ENCODE measurements at regions not wholly inside any gene's neighbourhood (a gene's known extent, or its start where the extent isn't known, plus 50 kb on each side); places are given as distances from the start of the nearest gene placed in this dataset.

GRCh38 chr2:8517850-8518498 is 163.9 kb upstream of the ID2 start:
- no peaks in the 10 kb centered on the region for H4K20me1 ChIP-seq (ENCODE audit: insufficient read depth, low read length)
- 96% methylated on average over 12 of the region's 16 CpGs for WGBS (ENCODE audit: insufficient coverage)

GRCh38 chr2:8518979-8519668 is 162.7 kb upstream of the ID2 start:
- Mint-ChIP-seq H3K27ac (peak overlapping the region in 6 of 7 donors; percentile 47 to 74 (median 54)), H3K27me3 (ENCODE audit: low read depth in 3 of 3) (peaks cover 0 to 1% (median 0%) of the 10 kb centered on the region in 3 donors), H3K36me3 (peaks cover 0 to 5% of the 10 kb centered on the region in 2 donors), H3K9me3 (peaks cover 0 to 3% (median 0%) of the 10 kb centered on the region in 7 donors), H3K4me3 (peak overlapping the region in 1 of 2 donors; percentile 30), H3K4me1 (peaks cover 79% of the 10 kb centered on the region)
- DNase-seq = peak in 1 of 3 donors; percentile 32
- H3K9me3 ChIP-seq (replicated peaks in 1 of 2; ENCODE audit: control insufficient read depth in 1 of 2, insufficient read depth in 1 of 2, low read length in 2 of 2) = no peaks in the 10 kb centered on the region
- H3K36me3 ChIP-seq (replicated peaks in 1 of 2; ENCODE audit: control insufficient read depth in 1 of 2, insufficient read depth in 2 of 2, low read length in 2 of 2) = no peaks in the 10 kb centered on the region
- H4K20me1 ChIP-seq (ENCODE audit: insufficient read depth, low read length) = no peaks in the 10 kb centered on the region
- peaks cover 64 to 81% of the 10 kb centered on the region in 2 donors for H3K4me1 ChIP-seq (ENCODE audit: control insufficient read depth in 1 of 2, insufficient read depth in 2 of 2, low read length in 2 of 2)
- H3K27ac ChIP-seq (ENCODE audit: low read depth in 1 of 2, low read length in 2 of 2) = no peak overlapping the region
- WGBS (ENCODE audit: insufficient coverage) = 55% methylated on average over 6 of the region's 8 CpGs
- no peak overlapping the region for H3K4me3 ChIP-seq (replicated peaks in 1 of 3; ENCODE audit: low read depth in 2 of 3, low read length in 3 of 3)
- intact Hi-C loops (cut with micrococcal nuclease) = no loop called here
- H3K27me3 ChIP-seq (ENCODE audit: control insufficient read depth in 2 of 2, insufficient read depth in 2 of 2, low read length in 2 of 2) = no peaks in the 10 kb centered on the region
- TF ChIP-seq, protein P1, sequence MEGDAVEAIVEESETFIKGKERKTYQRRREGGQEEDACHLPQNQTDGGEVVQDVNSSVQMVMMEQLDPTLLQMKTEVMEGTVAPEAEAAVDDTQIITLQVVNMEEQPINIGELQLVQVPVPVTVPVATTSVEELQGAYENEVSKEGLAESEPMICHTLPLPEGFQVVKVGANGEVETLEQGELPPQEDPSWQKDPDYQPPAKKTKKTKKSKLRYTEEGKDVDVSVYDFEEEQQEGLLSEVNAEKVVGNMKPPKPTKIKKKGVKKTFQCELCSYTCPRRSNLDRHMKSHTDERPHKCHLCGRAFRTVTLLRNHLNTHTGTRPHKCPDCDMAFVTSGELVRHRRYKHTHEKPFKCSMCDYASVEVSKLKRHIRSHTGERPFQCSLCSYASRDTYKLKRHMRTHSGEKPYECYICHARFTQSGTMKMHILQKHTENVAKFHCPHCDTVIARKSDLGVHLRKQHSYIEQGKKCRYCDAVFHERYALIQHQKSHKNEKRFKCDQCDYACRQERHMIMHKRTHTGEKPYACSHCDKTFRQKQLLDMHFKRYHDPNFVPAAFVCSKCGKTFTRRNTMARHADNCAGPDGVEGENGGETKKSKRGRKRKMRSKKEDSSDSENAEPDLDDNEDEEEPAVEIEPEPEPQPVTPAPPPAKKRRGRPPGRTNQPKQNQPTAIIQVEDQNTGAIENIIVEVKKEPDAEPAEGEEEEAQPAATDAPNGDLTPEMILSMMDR (IDR thresholded peaks at IDR 0.05) = no peak
- no peak overlapping the region for H3K9ac ChIP-seq (ENCODE audit: insufficient read depth, low read length, poor library complexity, severe bottlenecking)
- H3K79me2 ChIP-seq (ENCODE audit: insufficient read depth, low read length) = no peaks in the 10 kb centered on the region
- H3K4me2 ChIP-seq (replicated peaks; ENCODE audit: extremely low read depth, low read length, poor library complexity, severe bottlenecking) = no peak overlapping the region
- no peak overlapping the region for H2AFZ ChIP-seq (ENCODE audit: insufficient read depth, low read depth, low read length, poor library complexity, severe bottlenecking)

More at GRCh38 chr2:8517850-8518498, 163.9 kb upstream of the ID2 start:
- no peak overlapping the region for H3K4me3 Mint-ChIP-seq
- Histone ChIP-seq H3K4me2 (replicated peaks; ENCODE audit: extremely low read depth, low read length, poor library complexity, severe bottlenecking) (no peak overlapping the region), H3K9me3 (replicated peaks in 1 of 2; ENCODE audit: control insufficient read depth in 1 of 2, insufficient read depth in 1 of 2, low read length in 2 of 2) (no peaks in the 10 kb centered on the region), H3K27me3 (ENCODE audit: control insufficient read depth in 2 of 2, insufficient read depth in 2 of 2, low read length in 2 of 2) (no peaks in the 10 kb centered on the region), H3K79me2 (ENCODE audit: insufficient read depth, low read length) (no peaks in the 10 kb centered on the region), H3K4me3 (replicated peaks in 1 of 3; ENCODE audit: low read depth in 2 of 3, low read length in 3 of 3) (no peak overlapping the region), H2AFZ (ENCODE audit: insufficient read depth, low read depth, low read length, poor library complexity, severe bottlenecking) (no peak overlapping the region), H3K27ac (ENCODE audit: low read depth in 1 of 2, low read length in 2 of 2) (no peak overlapping the region), H3K9ac (ENCODE audit: insufficient read depth, low read length, poor library complexity, severe bottlenecking) (no peak overlapping the region), H3K36me3 (replicated peaks in 1 of 2; ENCODE audit: control insufficient read depth in 1 of 2, insufficient read depth in 2 of 2, low read length in 2 of 2) (no peaks in the 10 kb centered on the region), H3K4me1 (ENCODE audit: control insufficient read depth in 1 of 2, insufficient read depth in 2 of 2, low read length in 2 of 2) (peaks cover 66 to 84% of the 10 kb centered on the region in 2 donors)
- peaks cover 81% of the 10 kb centered on the region for H3K4me1 Mint-ChIP-seq
- H3K9me3 Mint-ChIP-seq = peaks cover 0 to 3% (median 0%) of the 10 kb centered on the region in 7 donors
- no peaks in the 10 kb centered on the region for H3K27me3 Mint-ChIP-seq (ENCODE audit: low read depth in 3 of 3)
- intact Hi-C loops (cut with micrococcal nuclease) = no loop called here
- H3K36me3 Mint-ChIP-seq = peaks cover 4 to 5% of the 10 kb centered on the region in 2 donors
- TF ChIP-seq, protein P1 (IDR thresholded peaks at IDR 0.05) = no peak
- DNase-seq = no peak
- peak overlapping the region in 1 of 7 donors; percentile 75 for H3K27ac Mint-ChIP-seq

All from CD14-positive monocyte (primary cell).